CD14-positive monocyte (primary cell): ENCODE measurements at regions not wholly inside any gene's neighbourhood (a gene's known extent, or its start where the extent isn't known, plus 50 kb on each side); places are given as distances from the start of the nearest gene placed in this dataset.

Source experiments
- DNase-seq, 3 donors: peaks; one replicate each; pipeline ENCODE4 v3.0.0-alpha.2; 2011 to 2022
- H2AFZ ChIP-seq: 2 replicates; pipeline ENCODE4 v1.6.0; 2012; ENCODE audit warnings: mild to moderate bottlenecking, low read depth, low read length, inconsistent platforms; ENCODE audit not compliant: insufficient read depth, poor library complexity, severe bottlenecking
- H3K27ac ChIP-seq, 2 donors: 1 replicate in 1 of 2; 2 replicates in 1 of 2; pipeline ENCODE4 v1.5.1; 2012 to 2013; ENCODE audit warnings: low read length in 2 of 2, control low read depth in 1 of 2, inconsistent platforms in 1 of 2, low read depth in 1 of 2, mild to moderate bottlenecking in 1 of 2
- H3K27me3 ChIP-seq, 2 donors: one replicate each; pipeline versions ENCODE4 v1.6.0 to v1.6.1; 2011 to 2013; ENCODE audit warnings: low read length in 2 of 2; ENCODE audit not compliant: control insufficient read depth in 2 of 2, insufficient read depth in 2 of 2
- H3K36me3 ChIP-seq, 2 donors: replicated peaks in 1 of 2; 1 replicate in 1 of 2; 2 replicates in 1 of 2; pipeline versions ENCODE4 v1.5.1 to v1.6.1; 2012 to 2013; ENCODE audit warnings: low read length in 2 of 2, control low read depth in 1 of 2, inconsistent platforms in 1 of 2, mild to moderate bottlenecking in 1 of 2; ENCODE audit not compliant: insufficient read depth in 2 of 2, control insufficient read depth in 1 of 2
- H3K4me1 ChIP-seq, 2 donors: 1 replicate in 1 of 2; 2 replicates in 1 of 2; pipeline versions ENCODE4 v1.5.1 to v1.6.1; 2012 to 2013; ENCODE audit warnings: low read length in 2 of 2, control low read depth in 1 of 2, inconsistent platforms in 1 of 2, mild to moderate bottlenecking in 1 of 2, moderate library complexity in 1 of 2; ENCODE audit not compliant: insufficient read depth in 2 of 2, control insufficient read depth in 1 of 2
- H3K4me2 ChIP-seq: replicated peaks from 2 replicates; pipeline ENCODE3; 2012; ENCODE audit warnings: low read length, moderate library complexity, mild to moderate bottlenecking; ENCODE audit not compliant: poor library complexity, severe bottlenecking; ENCODE audit errors: extremely low read depth
- H3K4me3 ChIP-seq, 3 experiments: fragments of 200-600 bp in 1 of 3; sonication (generic) in 1 of 3; replicated peaks in 1 of 3; 1 replicate in 2 of 3; 2 replicates in 1 of 3; pipeline ENCODE4 v1.5.1; 2011 to 2013; ENCODE audit warnings: low read length in 3 of 3, mild to moderate bottlenecking in 3 of 3, control low read depth in 2 of 3, low read depth in 2 of 3, inconsistent platforms in 1 of 3, moderate library complexity in 1 of 3
- H3K79me2 ChIP-seq: 2 replicates; pipeline ENCODE4 v1.6.0; 2012; ENCODE audit warnings: mild to moderate bottlenecking, control low read depth, inconsistent platforms, low read length, moderate library complexity; ENCODE audit not compliant: insufficient read depth
- H3K9ac ChIP-seq: 2 replicates; pipeline ENCODE4 v1.6.0; 2017; ENCODE audit warnings: low read length, mild to moderate bottlenecking; ENCODE audit not compliant: insufficient read depth, poor library complexity, severe bottlenecking
- H3K9me3 ChIP-seq, 2 donors: replicated peaks in 1 of 2; 1 replicate in 1 of 2; 2 replicates in 1 of 2; pipeline versions ENCODE4 v1.5.1 to v1.6.1; 2012 to 2013; ENCODE audit warnings: low read length in 2 of 2, control low read depth in 1 of 2; ENCODE audit not compliant: control insufficient read depth in 1 of 2, insufficient read depth in 1 of 2
- H4K20me1 ChIP-seq: 2 replicates; pipeline ENCODE4 v1.6.0; 2012; ENCODE audit warnings: mild to moderate bottlenecking, low read length, control low read depth, moderate library complexity; ENCODE audit not compliant: insufficient read depth
- H3K27ac Mint-ChIP-seq, 7 donors: one replicate each; pipeline ENCODE4 v1.8.0; 2020; ENCODE audit warnings: mild to moderate bottlenecking in 7 of 7, mixed read lengths in 7 of 7, moderate library complexity in 6 of 7, inconsistent platforms in 2 of 7
- H3K27me3 Mint-ChIP-seq, 3 donors: one replicate each; pipeline ENCODE4 v1.8.0; 2021 to 2022; ENCODE audit warnings: low read depth in 3 of 3, mild to moderate bottlenecking in 3 of 3, mixed read lengths in 3 of 3, moderate library complexity in 3 of 3, inconsistent platforms in 1 of 3
- H3K36me3 Mint-ChIP-seq, 2 donors: one replicate each; pipeline ENCODE4 v1.8.0; 2020; ENCODE audit warnings: mixed read lengths in 2 of 2, inconsistent platforms in 1 of 2, mild to moderate bottlenecking in 1 of 2
- H3K4me1 Mint-ChIP-seq: one replicate; pipeline ENCODE4 v1.8.0; 2020; ENCODE audit warnings: mild to moderate bottlenecking, mixed read lengths
- H3K4me3 Mint-ChIP-seq, 2 donors: one replicate each; pipeline ENCODE4 v1.8.0; 2020; ENCODE audit warnings: mild to moderate bottlenecking in 2 of 2, mixed read lengths in 2 of 2, moderate library complexity in 1 of 2
- H3K9me3 Mint-ChIP-seq, 7 donors: one replicate each; pipeline ENCODE4 v1.8.0; 2020 to 2022; ENCODE audit warnings: mixed read lengths in 7 of 7, mild to moderate bottlenecking in 6 of 7, moderate library complexity in 6 of 7, inconsistent platforms in 2 of 7
- CTCF ChIP-seq: fragments of 200-600 bp; IDR thresholded peaks from one replicate; pipeline ENCODE4 v1.8.0; 2022; ENCODE audit warnings: antibody characterized with exemption, mild to moderate bottlenecking
- WGBS: methylation state at CpG from one replicate; pipeline ENCODE4 v1.1.5; 2013; ENCODE audit warnings: missing lambda C conversion rate; ENCODE audit not compliant: insufficient coverage; 5-methylcytosine and 5-hydroxymethylcytosine counted together
- intact Hi-C, 2 donors: fragments of 100-400 bp; cut with micrococcal nuclease; formaldehyde crosslinking; loops; one replicate each; pipeline versions ENCODE4 v1.15.0 to v1.15.1; 2023

DNA sequence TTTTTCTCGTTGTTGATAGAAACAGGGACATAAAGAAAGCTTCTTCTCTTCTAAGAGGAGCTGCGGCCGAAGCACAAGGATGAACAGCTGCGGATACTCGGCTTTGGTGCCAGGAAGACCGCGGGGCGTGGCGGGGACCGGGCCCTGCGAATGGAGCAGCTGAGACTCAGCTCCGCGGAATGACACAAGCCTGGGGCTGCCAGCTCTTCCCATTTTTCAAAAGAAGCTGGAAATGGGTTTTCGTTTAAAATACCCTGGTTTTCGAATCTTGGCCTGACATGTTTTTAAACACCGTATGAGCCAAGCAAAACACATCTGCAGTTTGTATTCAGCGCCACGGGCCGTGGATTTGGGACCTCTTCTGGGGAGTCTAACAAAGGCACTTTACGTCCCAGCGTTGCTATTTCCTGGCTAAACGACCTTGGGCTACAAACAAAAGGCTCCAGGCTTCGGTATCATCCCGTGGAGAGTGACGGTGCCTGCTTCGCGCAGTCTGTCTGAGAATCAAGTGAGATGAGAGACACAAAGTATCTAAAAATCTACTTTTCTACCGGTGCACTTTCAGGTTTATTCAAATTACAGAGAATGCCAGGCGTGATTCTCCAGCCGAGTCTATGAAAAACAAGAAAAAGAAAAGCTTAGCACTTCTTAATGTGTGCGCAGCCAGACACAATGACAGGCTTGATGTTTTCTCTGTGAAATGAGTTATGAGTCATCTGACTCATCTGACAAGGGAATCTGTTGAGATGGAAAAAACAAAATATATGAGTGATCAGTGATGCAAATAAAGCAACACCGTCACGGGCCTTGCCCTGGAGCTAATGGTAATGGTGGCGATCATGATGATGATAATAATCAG, 114.0 kb upstream of the TMEM132D start:
- Mint-ChIP-seq H3K4me1 (no peaks in the 10 kb centered on the region), H3K4me3 (no peak overlapping the region), H3K36me3 (no peaks in the 10 kb centered on the region), H3K9me3 (peaks cover 0 to 2% (median 0%) of the 10 kb centered on the region in 7 donors), H3K27me3 (peaks cover 0 to 7% (median 0%) of the 10 kb centered on the region in 3 donors), H3K27ac (no peak overlapping the region)
- H3K4me1 ChIP-seq, result no peaks in the 10 kb centered on the region
- DNase-seq, result no peak
- H3K79me2 ChIP-seq, result no peaks in the 10 kb centered on the region
- no peaks in the 10 kb centered on the region for H3K36me3 ChIP-seq
- no peak overlapping the region for H3K27ac ChIP-seq
- 77% methylated on average over 24 of the region's 34 CpGs for WGBS
- no peak overlapping the region for H3K4me3 ChIP-seq
- no peak overlapping the region for H2AFZ ChIP-seq
- intact Hi-C loops, result loop anchor here in 1 of 2 donors (10.0 kb wide), 1 partner anchor 1373 kb away; no protein-coding TSS in a partner anchor
- no peaks in the 10 kb centered on the region for H3K27me3 ChIP-seq
- no peaks in the 10 kb centered on the region for H4K20me1 ChIP-seq
- H3K9ac ChIP-seq, result no peak overlapping the region
- H3K9me3 ChIP-seq, result no peaks in the 10 kb centered on the region
- no peak overlapping the region for H3K4me2 ChIP-seq
- TF ChIP-seq CTCF, result no peak

DNA sequence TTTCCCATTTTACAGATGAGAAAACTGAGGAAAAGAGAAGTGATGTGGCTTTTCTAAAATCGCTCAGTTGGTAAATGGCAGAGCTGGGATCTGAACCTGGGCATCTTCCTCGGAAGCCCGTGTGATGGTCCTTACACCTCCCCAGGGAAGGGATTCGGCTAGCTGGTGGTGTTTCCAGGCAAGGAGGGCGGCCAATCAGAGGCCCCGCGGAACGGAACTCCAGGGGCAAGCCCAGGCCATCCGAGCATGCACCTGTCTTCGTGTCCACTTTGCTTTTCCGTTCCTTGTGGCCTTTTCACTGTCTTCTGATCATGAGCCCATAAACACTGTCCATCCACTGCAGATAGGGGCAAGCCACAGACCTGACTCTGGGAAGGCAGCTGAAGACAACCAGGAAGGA, 114.8 kb upstream of the TMEM132D start:
- Mint-ChIP-seq H3K36me3 (no peaks in the 10 kb centered on the region), H3K27ac (no peak overlapping the region), H3K9me3 (peaks cover 0 to 2% (median 0%) of the 10 kb centered on the region in 7 donors), H3K4me1 (no peaks in the 10 kb centered on the region), H3K4me3 (no peak overlapping the region), H3K27me3 (peaks cover 0 to 7% (median 0%) of the 10 kb centered on the region in 3 donors)
- Histone ChIP-seq H3K4me3 (no peak overlapping the region), H3K9me3 (no peaks in the 10 kb centered on the region), H4K20me1 (no peaks in the 10 kb centered on the region), H3K4me2 (no peak overlapping the region), H3K79me2 (no peaks in the 10 kb centered on the region), H2AFZ (no peak overlapping the region), H3K27ac (no peak overlapping the region), H3K36me3 (no peaks in the 10 kb centered on the region), H3K27me3 (no peaks in the 10 kb centered on the region), H3K9ac (no peak overlapping the region), H3K4me1 (no peaks in the 10 kb centered on the region)
- 97% methylated on average over 11 of the region's 11 CpGs for WGBS
- no peak for TF ChIP-seq CTCF
- intact Hi-C loops, result loop anchor here in 1 of 2 donors (10.0 kb wide), 1 partner anchor 1374 kb away; no protein-coding TSS in a partner anchor
- no peak for DNase-seq
